Fibroblast of lung (primary cell): ENCODE measurements at regions not wholly inside any gene's neighbourhood (a gene's known extent, or its start where the extent isn't known, plus 50 kb on each side); places are given as distances from the start of the nearest gene placed in this dataset.
"Not testable (repeated sequence)": the region's sequence is repeated elsewhere in the genome, so short reads cannot be mapped to it uniquely, and the experiment has no call there.

ENCODE experiments used
- DNase-seq, 2 donors: peaks; one replicate each; pipeline versions ENCODE4 v3.0.0 to v3.0.0-alpha.2; 2010; ENCODE audit warnings: low read depth in 2 of 2
- H2AFZ ChIP-seq: 2 replicates; pipeline ENCODE4 v1.5.1; 2012; ENCODE audit warnings: low read length, control low read depth, inconsistent platforms
- H3K27ac ChIP-seq: 2 replicates; pipeline ENCODE4 v1.5.1; 2011; ENCODE audit warnings: low read length, control low read depth; ENCODE audit not compliant: insufficient read depth
- H3K27me3 ChIP-seq: 2 replicates; pipeline ENCODE4 v1.5.1; 2011; ENCODE audit warnings: mild to moderate bottlenecking, low read length; ENCODE audit not compliant: control insufficient read depth, insufficient read depth
- H3K36me3 ChIP-seq: 2 replicates; pipeline ENCODE4 v1.5.1; 2011; ENCODE audit warnings: low read length; ENCODE audit not compliant: control insufficient read depth, insufficient read depth
- H3K4me1 ChIP-seq: 2 replicates; pipeline ENCODE4 v1.5.1; 2011; ENCODE audit warnings: low read length; ENCODE audit not compliant: control insufficient read depth, insufficient read depth; ENCODE audit errors: extremely low read depth
- H3K4me2 ChIP-seq: 2 replicates; pipeline ENCODE4 v1.5.1; 2011; ENCODE audit warnings: low read length, control low read depth; ENCODE audit not compliant: insufficient read depth; ENCODE audit errors: extremely low read depth
- H3K4me3 ChIP-seq, 4 experiments: fragments of 200-600 bp in 1 of 4; sonication (generic) in 1 of 4; replicated peaks in 1 of 4; 2 replicates each; pipeline ENCODE4 v1.5.1; 2011 to 2016; ENCODE audit warnings: low read length in 4 of 4, low read depth in 3 of 4, mild to moderate bottlenecking in 3 of 4, control low read depth in 2 of 4, inconsistent platforms in 1 of 4, mixed read lengths in 1 of 4; ENCODE audit not compliant: insufficient read depth in 1 of 4; ENCODE audit errors: control extremely low read depth in 1 of 4
- H3K79me2 ChIP-seq: 2 replicates; pipeline ENCODE4 v1.5.1; 2012; ENCODE audit warnings: mild to moderate bottlenecking, low read length, inconsistent platforms; ENCODE audit not compliant: control insufficient read depth, insufficient read depth
- H3K9ac ChIP-seq: 2 replicates; pipeline ENCODE4 v1.5.1; 2011; ENCODE audit warnings: mild to moderate bottlenecking, low read length, control low read depth; ENCODE audit not compliant: insufficient read depth
- H3K9me3 ChIP-seq: 2 replicates; pipeline ENCODE4 v1.5.1; 2012; ENCODE audit warnings: low read depth, low read length; ENCODE audit not compliant: control insufficient read depth, insufficient read depth
- H4K20me1 ChIP-seq: 2 replicates; pipeline ENCODE4 v1.5.1; 2011; ENCODE audit warnings: low read length; ENCODE audit not compliant: control insufficient read depth, insufficient read depth; ENCODE audit errors: extremely low read depth
- EZH2 ChIP-seq: IDR thresholded peaks from 2 replicates; pipeline ENCODE4 v1.5.1; 2012; ENCODE audit warnings: low read length, control low read depth, mild to moderate bottlenecking; ENCODE audit errors: missing control alignments
- TF ChIP-seq, protein P1 (sequence below), 2 donors: IDR thresholded peaks in 1 of 2; conservative IDR thresholded peaks in 1 of 2; 1 replicate in 1 of 2; 2 replicates in 1 of 2; pipeline ENCODE4 v1.5.1; 2011 to 2012; ENCODE audit warnings: low read length in 2 of 2, control low read depth in 1 of 2, inconsistent platforms in 1 of 2, low read depth in 1 of 2, mild to moderate bottlenecking in 1 of 2

DNA sequence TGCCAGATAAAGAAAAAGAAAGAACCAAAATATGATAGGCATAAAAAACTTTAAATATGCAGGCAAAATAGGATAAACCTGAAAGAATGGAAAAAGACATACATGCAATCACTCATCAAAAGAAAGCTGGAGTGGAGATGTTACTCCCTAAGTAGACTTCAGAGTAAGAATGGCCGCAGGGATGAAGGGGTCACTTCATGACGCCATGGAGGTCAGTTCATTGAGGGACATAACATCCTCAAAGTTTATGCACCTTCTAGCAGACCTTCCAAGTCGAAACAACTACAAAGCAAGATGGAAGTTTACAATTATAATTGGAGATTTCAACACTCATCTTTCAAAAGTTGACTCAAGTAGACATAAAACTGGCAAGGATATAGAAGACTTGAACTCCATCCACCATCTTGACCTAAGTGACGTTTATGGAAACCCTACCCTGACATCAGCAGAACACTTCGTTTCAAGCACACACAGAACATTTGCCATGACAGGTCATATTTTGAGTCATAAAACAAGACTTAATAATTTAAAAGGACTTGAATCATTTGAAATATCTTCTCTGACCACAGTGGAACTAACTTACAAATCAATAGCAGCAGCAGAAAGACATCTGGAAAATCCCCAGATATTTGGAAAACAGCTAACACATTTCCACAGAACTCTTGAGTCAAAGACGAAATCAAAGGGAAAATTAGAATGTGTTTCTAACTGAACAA lies 106.0 kb upstream of the LRPAP1 start:
- no peaks in the 10 kb centered on the region for H3K9me3 ChIP-seq
- no peak overlapping the region for H3K9ac ChIP-seq
- H3K4me1 ChIP-seq: no peaks in the 10 kb centered on the region
- H3K4me3 ChIP-seq: no peak overlapping the region
- no peak overlapping the region for H3K27ac ChIP-seq
- no peaks in the 10 kb centered on the region for H4K20me1 ChIP-seq
- H3K27me3 ChIP-seq: no peaks in the 10 kb centered on the region
- H3K36me3 ChIP-seq: no peaks in the 10 kb centered on the region
- DNase-seq: no peak
- H2AFZ ChIP-seq: no peak overlapping the region
- no peak for TF ChIP-seq EZH2
- TF ChIP-seq, protein P1, sequence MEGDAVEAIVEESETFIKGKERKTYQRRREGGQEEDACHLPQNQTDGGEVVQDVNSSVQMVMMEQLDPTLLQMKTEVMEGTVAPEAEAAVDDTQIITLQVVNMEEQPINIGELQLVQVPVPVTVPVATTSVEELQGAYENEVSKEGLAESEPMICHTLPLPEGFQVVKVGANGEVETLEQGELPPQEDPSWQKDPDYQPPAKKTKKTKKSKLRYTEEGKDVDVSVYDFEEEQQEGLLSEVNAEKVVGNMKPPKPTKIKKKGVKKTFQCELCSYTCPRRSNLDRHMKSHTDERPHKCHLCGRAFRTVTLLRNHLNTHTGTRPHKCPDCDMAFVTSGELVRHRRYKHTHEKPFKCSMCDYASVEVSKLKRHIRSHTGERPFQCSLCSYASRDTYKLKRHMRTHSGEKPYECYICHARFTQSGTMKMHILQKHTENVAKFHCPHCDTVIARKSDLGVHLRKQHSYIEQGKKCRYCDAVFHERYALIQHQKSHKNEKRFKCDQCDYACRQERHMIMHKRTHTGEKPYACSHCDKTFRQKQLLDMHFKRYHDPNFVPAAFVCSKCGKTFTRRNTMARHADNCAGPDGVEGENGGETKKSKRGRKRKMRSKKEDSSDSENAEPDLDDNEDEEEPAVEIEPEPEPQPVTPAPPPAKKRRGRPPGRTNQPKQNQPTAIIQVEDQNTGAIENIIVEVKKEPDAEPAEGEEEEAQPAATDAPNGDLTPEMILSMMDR (conservative IDR thresholded peaks at IDR 0.05 in 1 of 2, IDR thresholded peaks at IDR 0.05 in 1 of 2; ENCODE audit: low read depth in 1 of 2, low read length in 2 of 2): no peak
- no peaks in the 10 kb centered on the region for H3K79me2 ChIP-seq
- no peak overlapping the region for H3K4me2 ChIP-seq

DNA sequence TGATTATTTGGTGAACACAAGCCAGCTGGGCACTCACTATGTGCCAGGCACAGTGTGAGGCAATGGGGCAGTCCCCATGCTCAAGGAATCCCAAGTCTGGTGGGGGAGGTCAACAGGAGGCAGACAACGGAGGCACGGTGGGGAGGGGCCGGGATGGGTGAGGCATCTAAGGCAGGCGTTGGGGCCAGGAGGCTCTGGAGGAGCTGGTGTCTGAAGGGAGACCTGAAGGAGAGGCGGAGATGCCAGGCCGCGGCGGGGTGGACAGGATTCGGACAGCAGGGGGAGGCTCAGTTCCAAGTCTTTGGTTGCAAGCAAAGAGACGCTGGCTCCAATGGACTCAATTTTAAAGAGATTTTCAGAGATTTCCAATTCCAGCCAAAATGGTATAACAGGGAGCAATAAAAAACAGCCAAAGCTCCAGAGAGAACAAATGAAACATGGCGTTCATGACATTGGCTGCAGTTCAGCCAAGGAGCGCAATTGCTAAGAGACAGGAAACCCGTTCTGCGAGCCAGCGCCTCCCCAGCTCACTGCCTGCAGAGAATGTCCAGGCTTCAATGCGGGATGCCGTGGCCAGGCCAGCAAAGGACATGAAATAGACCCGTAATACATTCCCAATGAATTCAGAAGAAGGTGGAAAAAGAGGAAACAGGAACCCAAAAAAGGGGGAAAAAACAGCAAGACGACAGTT lies 105.2 kb upstream of the LRPAP1 start:
- H4K20me1 ChIP-seq: no peaks in the 10 kb centered on the region
- no peak overlapping the region for H3K27ac ChIP-seq
- no peaks in the 10 kb centered on the region for H3K79me2 ChIP-seq
- no peak overlapping the region for H3K4me3 ChIP-seq
- TF ChIP-seq, protein P1 (conservative IDR thresholded peaks at IDR 0.05 in 1 of 2, IDR thresholded peaks at IDR 0.05 in 1 of 2; ENCODE audit: low read depth in 1 of 2, low read length in 2 of 2): no peak
- TF ChIP-seq EZH2: no peak
- no peak overlapping the region for H3K4me2 ChIP-seq
- no peaks in the 10 kb centered on the region for H3K36me3 ChIP-seq
- H3K4me1 ChIP-seq: no peaks in the 10 kb centered on the region
- H3K9me3 ChIP-seq: no peaks in the 10 kb centered on the region
- no peak overlapping the region for H2AFZ ChIP-seq
- no peak for DNase-seq
- no peak overlapping the region for H3K9ac ChIP-seq
- no peaks in the 10 kb centered on the region for H3K27me3 ChIP-seq

DNA sequence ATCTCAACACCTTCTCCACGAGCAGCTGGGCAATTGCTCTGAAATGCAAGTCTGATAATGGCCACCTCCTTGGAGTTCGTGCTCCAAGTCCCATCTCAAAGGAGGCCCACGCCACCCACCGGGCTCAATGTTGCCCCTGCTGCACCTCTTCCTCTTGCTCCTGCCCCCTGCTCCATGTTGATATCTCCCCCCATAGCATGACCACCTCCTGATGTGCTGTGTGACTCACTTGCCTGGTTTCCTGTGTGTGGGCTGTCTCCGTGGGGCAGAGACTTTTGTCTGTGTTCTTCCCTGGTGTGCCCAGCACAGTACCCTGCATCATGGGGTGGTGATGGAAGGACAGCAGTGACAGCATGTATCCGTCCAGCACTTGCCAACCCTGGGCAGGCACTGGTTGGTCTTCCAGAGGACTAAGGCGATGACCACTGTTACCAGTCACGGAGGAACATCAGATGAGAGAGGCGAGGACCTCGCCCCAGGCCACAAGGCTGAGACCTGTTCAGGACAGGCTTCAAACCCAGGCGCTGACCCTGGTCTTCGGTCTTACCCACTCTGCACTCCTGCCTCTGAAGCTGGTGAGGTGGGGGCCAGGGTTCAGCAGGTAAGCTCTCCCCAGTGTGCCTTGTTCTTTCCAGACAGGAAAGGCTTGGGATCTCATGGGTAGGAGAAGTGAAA lies 104.6 kb upstream of the LRPAP1 start:
- no peak for DNase-seq
- H3K9me3 ChIP-seq: no peaks in the 10 kb centered on the region

DNA sequence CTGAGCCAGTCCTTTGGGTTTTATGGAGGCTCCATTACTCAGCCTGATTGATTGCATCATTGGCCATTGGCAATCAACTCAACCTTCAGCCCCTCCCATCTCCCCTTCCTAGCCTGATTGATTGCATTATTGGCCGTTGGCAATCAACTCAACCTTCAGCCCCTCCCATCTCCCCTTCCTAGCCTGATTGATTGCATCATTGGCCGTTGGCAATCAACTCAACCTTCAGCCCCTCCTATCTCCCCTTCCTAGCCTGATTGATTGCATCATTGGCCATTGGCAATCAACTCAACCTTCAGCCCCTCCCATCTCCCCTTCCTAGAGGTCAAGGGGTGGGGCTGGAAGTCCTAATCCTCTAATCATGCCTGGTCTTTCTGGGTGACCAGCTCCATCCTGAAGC lies 103.8 kb upstream of the LRPAP1 start:
- H3K4me1 ChIP-seq, H3K79me2 ChIP-seq, DNase-seq, H3K27ac ChIP-seq, H3K4me3 ChIP-seq, H2AFZ ChIP-seq, H3K9me3 ChIP-seq, H3K36me3 ChIP-seq, H3K4me2 ChIP-seq, H3K27me3 ChIP-seq, H4K20me1 ChIP-seq, H3K9ac ChIP-seq: not testable (repeated sequence)

More for the DNA sequence above, 104.6 kb upstream of the LRPAP1 start:
- Histone ChIP-seq H3K4me3 (no peak overlapping the region), H3K9ac (no peak overlapping the region), H4K20me1 (no peaks in the 10 kb centered on the region), H3K4me1 (no peaks in the 10 kb centered on the region), H3K79me2 (no peaks in the 10 kb centered on the region), H3K27ac (no peak overlapping the region), H2AFZ (no peak overlapping the region), H3K27me3 (no peaks in the 10 kb centered on the region), H3K36me3 (no peaks in the 10 kb centered on the region), H3K4me2 (no peak overlapping the region)
- TF ChIP-seq EZH2: no peak
